ENCODE measurements at regions not wholly inside any gene's neighbourhood (a gene's known extent, or its start where the extent isn't known, plus 50 kb on each side); places are given as distances from the start of the nearest gene placed in this dataset.

DNA sequence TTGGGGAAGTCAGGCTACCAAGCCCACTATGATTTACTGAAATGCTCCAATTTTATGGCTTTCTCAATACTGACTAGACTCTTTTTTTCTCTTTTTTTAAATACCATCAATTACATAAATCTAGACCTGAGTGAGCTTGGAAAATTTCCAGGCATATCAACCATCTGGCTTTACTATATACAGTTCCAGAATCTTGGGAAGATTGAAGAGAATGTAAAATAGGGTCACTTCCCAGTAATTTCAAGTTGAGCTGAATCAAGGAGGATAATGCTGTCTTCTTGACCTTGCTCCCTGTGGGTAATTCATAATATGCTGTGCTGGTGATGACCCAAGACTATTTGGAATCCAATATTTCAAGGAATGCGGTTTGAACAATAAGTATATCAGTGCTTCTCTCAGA lies 108.1 kb downstream of the MAP3K21 start:
- Histone ChIP-seq H3K4me2 (ENCODE audit: low read depth, low read length) (no peak overlapping the region), H3K27ac (ENCODE audit: low read length) (no peak overlapping the region), H3K27me3 (replicated peaks; ENCODE audit: insufficient read depth, low read length) (no peaks in the 10 kb centered on the region)

DNA sequence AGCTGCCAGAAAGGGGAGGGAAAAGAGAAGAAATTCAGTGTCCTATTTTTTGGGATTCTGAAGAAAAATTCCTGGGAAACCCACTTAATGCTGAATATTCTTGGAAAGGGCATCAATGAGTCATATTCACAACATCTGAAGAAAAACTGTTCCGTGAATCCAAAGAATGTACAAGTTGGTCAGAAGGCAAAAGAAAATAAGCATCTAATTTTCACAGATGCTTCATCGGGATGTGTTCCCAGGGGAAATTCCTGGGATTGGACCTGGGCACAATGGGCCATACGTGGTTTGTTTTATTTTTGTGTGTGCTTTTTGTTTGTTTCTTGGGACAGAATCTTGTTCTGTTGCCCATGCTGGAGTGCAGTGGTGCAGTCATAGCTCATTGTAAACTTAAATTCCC lies 112.2 kb downstream of the MAP3K21 start:
- H3K4me2 ChIP-seq (ENCODE audit: low read depth, low read length) = no peak overlapping the region
- no peaks in the 10 kb centered on the region for H3F3A ChIP-seq (ENCODE audit: insufficient read depth, low read length)
- no peak overlapping the region for H3K9ac ChIP-seq (ENCODE audit: low read length)
- no peak overlapping the region for H3K27ac ChIP-seq (ENCODE audit: low read length)
- H3K4me1 ChIP-seq (ENCODE audit: low read length) = no peaks in the 10 kb centered on the region
- H3K27me3 ChIP-seq (replicated peaks; ENCODE audit: insufficient read depth, low read length) = no peaks in the 10 kb centered on the region
- no peaks in the 10 kb centered on the region for H3K9me2 ChIP-seq (replicated peaks; ENCODE audit: insufficient read depth, low read length)
- H2AFZ ChIP-seq (ENCODE audit: low read length) = no peak overlapping the region
- no peaks in the 10 kb centered on the region for H3K9me3 ChIP-seq (replicated peaks; ENCODE audit: insufficient read depth, low read length)
- H3K79me2 ChIP-seq (ENCODE audit: low read length) = no peaks in the 10 kb centered on the region
- H3K4me3 ChIP-seq (ENCODE audit: low read length) = no peak overlapping the region
- H3K36me3 ChIP-seq (replicated peaks; ENCODE audit: insufficient read depth, low read length) = no peaks in the 10 kb centered on the region
- no peaks in the 10 kb centered on the region for H4K20me1 ChIP-seq (ENCODE audit: insufficient read depth, low read length)
- DNase-seq = no peak
- TF ChIP-seq EZH2phosphoT487 (IDR thresholded peaks at IDR 0.05; ENCODE audit: low read length) = no peak
- TF ChIP-seq, protein P1, sequence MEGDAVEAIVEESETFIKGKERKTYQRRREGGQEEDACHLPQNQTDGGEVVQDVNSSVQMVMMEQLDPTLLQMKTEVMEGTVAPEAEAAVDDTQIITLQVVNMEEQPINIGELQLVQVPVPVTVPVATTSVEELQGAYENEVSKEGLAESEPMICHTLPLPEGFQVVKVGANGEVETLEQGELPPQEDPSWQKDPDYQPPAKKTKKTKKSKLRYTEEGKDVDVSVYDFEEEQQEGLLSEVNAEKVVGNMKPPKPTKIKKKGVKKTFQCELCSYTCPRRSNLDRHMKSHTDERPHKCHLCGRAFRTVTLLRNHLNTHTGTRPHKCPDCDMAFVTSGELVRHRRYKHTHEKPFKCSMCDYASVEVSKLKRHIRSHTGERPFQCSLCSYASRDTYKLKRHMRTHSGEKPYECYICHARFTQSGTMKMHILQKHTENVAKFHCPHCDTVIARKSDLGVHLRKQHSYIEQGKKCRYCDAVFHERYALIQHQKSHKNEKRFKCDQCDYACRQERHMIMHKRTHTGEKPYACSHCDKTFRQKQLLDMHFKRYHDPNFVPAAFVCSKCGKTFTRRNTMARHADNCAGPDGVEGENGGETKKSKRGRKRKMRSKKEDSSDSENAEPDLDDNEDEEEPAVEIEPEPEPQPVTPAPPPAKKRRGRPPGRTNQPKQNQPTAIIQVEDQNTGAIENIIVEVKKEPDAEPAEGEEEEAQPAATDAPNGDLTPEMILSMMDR (IDR thresholded peaks at IDR 0.05; ENCODE audit: low read length) = no peak

More for the DNA sequence above, 108.1 kb downstream of the MAP3K21 start:
- no peaks in the 10 kb centered on the region for H3K79me2 ChIP-seq (ENCODE audit: low read length)
- no peaks in the 10 kb centered on the region for H3K9me2 ChIP-seq (replicated peaks; ENCODE audit: insufficient read depth, low read length)
- no peak for DNase-seq
- H4K20me1 ChIP-seq (ENCODE audit: insufficient read depth, low read length) = no peaks in the 10 kb centered on the region
- H3K4me1 ChIP-seq (ENCODE audit: low read length) = no peaks in the 10 kb centered on the region
- no peak overlapping the region for H2AFZ ChIP-seq (ENCODE audit: low read length)
- no peak overlapping the region for H3K9ac ChIP-seq (ENCODE audit: low read length)
- TF ChIP-seq, protein P1 (IDR thresholded peaks at IDR 0.05; ENCODE audit: low read length) = no peak
- TF ChIP-seq EZH2 (optimal IDR thresholded peaks at IDR 0.05; ENCODE audit: low read depth, low read length) (no peak), EZH2phosphoT487 (IDR thresholded peaks at IDR 0.05; ENCODE audit: low read length) (no peak)
- H3K36me3 ChIP-seq (replicated peaks; ENCODE audit: insufficient read depth, low read length) = no peaks in the 10 kb centered on the region
- no peaks in the 10 kb centered on the region for H3K9me3 ChIP-seq (replicated peaks; ENCODE audit: insufficient read depth, low read length)
- H3F3A ChIP-seq (ENCODE audit: insufficient read depth, low read length) = no peaks in the 10 kb centered on the region
- no peak overlapping the region for H3K4me3 ChIP-seq (ENCODE audit: low read length)

DNA sequence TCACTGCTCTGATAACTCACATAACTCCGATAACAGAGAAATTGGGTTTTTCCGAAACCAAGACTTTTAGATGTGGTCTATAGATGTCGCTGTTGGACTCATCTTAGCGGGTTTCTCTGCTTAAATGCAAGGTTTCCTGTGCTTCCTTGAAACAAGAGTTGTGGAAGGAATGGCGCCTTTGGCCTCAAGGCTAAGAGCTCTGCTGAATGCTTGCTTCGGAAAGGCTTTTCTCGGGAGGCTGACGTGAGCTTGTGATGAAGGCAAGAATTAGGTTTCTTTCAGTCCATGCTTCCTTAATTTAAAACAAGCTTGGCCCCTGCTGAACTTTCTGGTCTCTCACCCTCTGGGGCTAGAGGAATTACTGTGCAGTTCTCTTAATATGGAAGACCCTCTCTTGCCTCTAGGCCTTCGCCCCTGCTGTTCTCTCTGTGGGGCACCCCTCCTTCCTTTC lies 113.5 kb downstream of the MAP3K21 start:
- H3K9ac ChIP-seq (ENCODE audit: low read length) = no peak overlapping the region
- no peaks in the 10 kb centered on the region for H3K4me1 ChIP-seq (ENCODE audit: low read length)
- H3K9me3 ChIP-seq (replicated peaks; ENCODE audit: insufficient read depth, low read length) = no peaks in the 10 kb centered on the region
- no peaks in the 10 kb centered on the region for H3K9me2 ChIP-seq (replicated peaks; ENCODE audit: insufficient read depth, low read length)
- no peak overlapping the region for H3K27ac ChIP-seq (ENCODE audit: low read length)
- no peaks in the 10 kb centered on the region for H4K20me1 ChIP-seq (ENCODE audit: insufficient read depth, low read length)
- no peaks in the 10 kb centered on the region for H3F3A ChIP-seq (ENCODE audit: insufficient read depth, low read length)
- peak overlapping the region; percentile 65 for H2AFZ ChIP-seq (ENCODE audit: low read length)
- no peaks in the 10 kb centered on the region for H3K36me3 ChIP-seq (replicated peaks; ENCODE audit: insufficient read depth, low read length)
- no peaks in the 10 kb centered on the region for H3K27me3 ChIP-seq (replicated peaks; ENCODE audit: insufficient read depth, low read length)
- H3K4me2 ChIP-seq (ENCODE audit: low read depth, low read length) = peak overlapping the region; percentile 34; the same call in 1 of the 2 replicates
- TF ChIP-seq EZH2 (optimal IDR thresholded peaks at IDR 0.05; ENCODE audit: low read depth, low read length) = no peak
- TF ChIP-seq, protein P1 (IDR thresholded peaks at IDR 0.05; ENCODE audit: low read length) = peak; percentile 89
- DNase-seq = peak; percentile 85
- H3K4me3 ChIP-seq (ENCODE audit: low read length) = no peak overlapping the region
- no peaks in the 10 kb centered on the region for H3K79me2 ChIP-seq (ENCODE audit: low read length)

All from MM.1S (cell line).